A549 (cell line): ENCODE measurements at regions not wholly inside any gene's neighbourhood (a gene's known extent, or its start where the extent isn't known, plus 50 kb on each side); places are given as distances from the start of the nearest gene placed in this dataset.

Experiments
- ATAC-seq, 2 experiments: fragments of 200-7000 bp in 1 of 2; fragments of >200 bp in 1 of 2; cut with Nextera tagmentation in 1 of 2; cut with Tn5 transposase in 1 of 2; 3 replicates each; pipeline versions ENCODE4 v1.8.0 to v1.9.1; 2018 to 2020; ENCODE audit warnings: mild to moderate bottlenecking in 1 of 2, moderate library complexity in 1 of 2
- CTCF ChIA-PET: fragments of 300-600 bp; sonication (Branson Sonifier 250); formaldehyde crosslinking; extraction: SDS; loops from one replicate; lab custom pipeline; 2021; ENCODE audit warnings: antibody characterized with exemption, inconsistent platforms; lab: Yijun Ruan, JAX
- POLR2A ChIA-PET: fragments of 350-600 bp; formaldehyde crosslinking; extraction: SDS; loops from one replicate; lab custom pipeline; 2021; ENCODE audit warnings: antibody characterized with exemption, inconsistent platforms; lab: Yijun Ruan, JAX
- DNase-seq, 2 experiments: peaks; one replicate each; pipeline versions ENCODE4 v3.0.0 to v3.0.0-alpha.2; 2011 to 2016; ENCODE audit warnings: low read depth in 1 of 2, low spot score in 1 of 2
- FAIRE-seq: peaks from 2 replicates; lab custom pipeline; 2011; peaks lifted over from hg19 to GRCh38; lab: Jason Lieb, UNC
- H3K27ac ChIP-seq, 2 experiments: fragments of >200 bp; sonication (Bioruptor Twin); formaldehyde crosslinking; 3 replicates each; pipeline ENCODE4 v1.5.1; 2016 to 2017
- H3K4me1 ChIP-seq: fragments of >200 bp; sonication (Bioruptor Twin); formaldehyde crosslinking; 3 replicates; pipeline ENCODE4 v1.6.1; 2016
- H3K4me2 ChIP-seq: fragments of >200 bp; sonication (Bioruptor Twin); formaldehyde crosslinking; 3 replicates; pipeline ENCODE4 v1.6.1; 2016
- H3K4me3 ChIP-seq: fragments of >200 bp; sonication (Bioruptor Twin); formaldehyde crosslinking; 3 replicates; pipeline ENCODE4 v1.5.1; 2016
- H3K9me3 ChIP-seq: fragments of >200 bp; sonication (Bioruptor Twin); formaldehyde crosslinking; 3 replicates; pipeline ENCODE4 v1.6.1; 2016
- CBX2 ChIP-seq: fragments of 200-600 bp; sonication (generic); IDR thresholded peaks from 2 replicates; pipeline ENCODE4 v1.6.1; 2016; ENCODE audit warnings: low read depth, mild to moderate bottlenecking, borderline replicate concordance
- CEBPB ChIP-seq, 2 experiments: fragments of >200 bp in 1 of 2; sonication (Bioruptor Twin) in 1 of 2; formaldehyde crosslinking in 1 of 2; IDR thresholded peaks; 2 replicates each; pipeline ENCODE4 v1.6.1; 2012 to 2016
- CHD4 ChIP-seq: fragments of 200-600 bp; sonication (generic); IDR thresholded peaks from 2 replicates; pipeline ENCODE4 v1.6.1; 2016; ENCODE audit warnings: antibody characterized with exemption, mild to moderate bottlenecking, borderline replicate concordance
- EHF ChIP-seq: fragments of 250-450 bp; sonication (Bioruptor Pico); IDR thresholded peaks from 2 replicates; pipeline ENCODE4 v1.5.0; 2020; ENCODE audit warnings: mild to moderate bottlenecking
- EHMT2 ChIP-seq: fragments of 200-600 bp; sonication (generic); IDR thresholded peaks from 2 replicates; pipeline ENCODE4 v1.6.1; 2016; ENCODE audit warnings: antibody characterized with exemption, low read depth, mild to moderate bottlenecking, moderate library complexity
- EP300 ChIP-seq, 2 experiments: fragments of >200 bp; sonication (Bioruptor Twin); formaldehyde crosslinking; IDR thresholded peaks; 2 replicates in 1 of 2; 3 replicates in 1 of 2; pipeline ENCODE4 v1.6.1; 2016 to 2017
- ESRRA ChIP-seq: fragments of 150-350 bp; IDR thresholded peaks from 2 replicates; pipeline ENCODE4 v1.6.1; 2014; ENCODE audit warnings: mild to moderate bottlenecking, low read length, borderline replicate concordance
- FOSB ChIP-seq: fragments of 250-450 bp; sonication (Bioruptor Pico); IDR thresholded peaks from 2 replicates; pipeline ENCODE4 v1.5.0; 2020; ENCODE audit warnings: mild to moderate bottlenecking, moderate library complexity
- FOSL2 ChIP-seq, 2 experiments: fragments of 450-650 bp in 1 of 2; fragments of >200 bp in 1 of 2; sonication (Bioruptor Twin) in 1 of 2; formaldehyde crosslinking; IDR thresholded peaks; 2 replicates each; pipeline versions ENCODE4 v1.5.0 to v1.6.1; 2016 to 2020; ENCODE audit warnings: mild to moderate bottlenecking in 1 of 2, moderate library complexity in 1 of 2
- FOXS1 ChIP-seq: fragments of 250-450 bp; sonication (Bioruptor Pico); IDR thresholded peaks from 2 replicates; pipeline ENCODE4 v1.5.0; 2020; ENCODE audit warnings: mild to moderate bottlenecking, moderate library complexity
- HOXA7 ChIP-seq: fragments of 250-450 bp; sonication (Bioruptor Pico); IDR thresholded peaks from 2 replicates; pipeline ENCODE4 v1.5.0; 2020; ENCODE audit warnings: mild to moderate bottlenecking, moderate library complexity
- HOXB5 ChIP-seq: fragments of 250-450 bp; sonication (Bioruptor Pico); IDR thresholded peaks from 2 replicates; pipeline ENCODE4 v1.5.0; 2020; ENCODE audit warnings: mild to moderate bottlenecking, moderate library complexity
- KDM1A ChIP-seq: fragments of 200-600 bp; sonication (generic); IDR thresholded peaks from 2 replicates; pipeline ENCODE4 v1.6.1; 2016; ENCODE audit warnings: low read depth, mild to moderate bottlenecking
- MAFK ChIP-seq: fragments of 450-650 bp; IDR thresholded peaks from 2 replicates; pipeline ENCODE4 v1.6.1; 2014; ENCODE audit not compliant: partially characterized antibody
- POLR2AphosphoS2 ChIP-seq: conservative IDR thresholded peaks from 2 replicates; pipeline ENCODE4 v1.6.1; 2012; ENCODE audit warnings: low read length, improper control_type of control experiment, inconsistent platforms
- RAD21 ChIP-seq, 2 experiments: fragments of >200 bp in 1 of 2; sonication (Bioruptor Twin) in 1 of 2; formaldehyde crosslinking in 1 of 2; IDR thresholded peaks in 1 of 2; conservative IDR thresholded peaks in 1 of 2; 2 replicates in 1 of 2; 3 replicates in 1 of 2; pipeline ENCODE4 v1.6.1; 2012 to 2018; ENCODE audit warnings: inconsistent platforms in 1 of 2
- RCOR1 ChIP-seq: fragments of 150-350 bp; IDR thresholded peaks from 2 replicates; pipeline ENCODE4 v1.6.1; 2014; ENCODE audit warnings: antibody characterized with exemption, low read length, low read depth
- RFX5 ChIP-seq: fragments of 450-650 bp; IDR thresholded peaks from 2 replicates; pipeline ENCODE4 v1.7.1; 2014; ENCODE audit warnings: antibody characterized with exemption, mild to moderate bottlenecking, moderate library complexity
- RNF2 ChIP-seq: fragments of 200-600 bp; sonication (generic); IDR thresholded peaks from 2 replicates; pipeline ENCODE4 v1.6.1; 2016; ENCODE audit warnings: low read depth, mild to moderate bottlenecking, antibody characterized with exemption, moderate library complexity, borderline replicate concordance
- SMC3 ChIP-seq: fragments of >200 bp; sonication (Bioruptor Twin); formaldehyde crosslinking; IDR thresholded peaks from 3 replicates; pipeline ENCODE4 v1.6.1; 2018; ENCODE audit warnings: inconsistent platforms
- SREBF2 ChIP-seq: fragments of 450-650 bp; IDR thresholded peaks from 2 replicates; pipeline ENCODE4 v1.6.1; 2014; ENCODE audit warnings: mild to moderate bottlenecking, moderate library complexity
- TP53 ChIP-seq: fragments of 250-450 bp; sonication (Bioruptor Pico); IDR thresholded peaks from 2 replicates; pipeline ENCODE4 v1.5.0; 2021; ENCODE audit warnings: mild to moderate bottlenecking, moderate library complexity
- ZFP36 ChIP-seq: fragments of 450-650 bp; IDR thresholded peaks from 2 replicates; pipeline ENCODE4 v1.6.1; 2014; ENCODE audit warnings: borderline replicate concordance; ENCODE audit not compliant: partially characterized antibody
- ZNF302 ChIP-seq: fragments of 250-450 bp; sonication (Bioruptor Pico); IDR thresholded peaks from 2 replicates; pipeline ENCODE4 v1.9.0; 2021; ENCODE audit warnings: inconsistent platforms, mild to moderate bottlenecking, moderate library complexity
- WGBS: methylation state at CpG from one replicate; pipeline ENCODE4 v1.1.6; 2017; ENCODE audit errors: missing lambda C conversion rate; 5-methylcytosine and 5-hydroxymethylcytosine counted together
- TF ChIP-seq, protein P1 (sequence below): fragments of 250-450 bp; sonication (Bioruptor Pico); IDR thresholded peaks from 2 replicates; pipeline ENCODE4 v1.5.0; 2020; ENCODE audit warnings: low read depth, mild to moderate bottlenecking, moderate library complexity
- TF ChIP-seq, protein P2 (sequence below): fragments of >200 bp; sonication (Bioruptor Twin); formaldehyde crosslinking; IDR thresholded peaks from 3 replicates; pipeline ENCODE4 v1.5.1; 2016

DNA sequence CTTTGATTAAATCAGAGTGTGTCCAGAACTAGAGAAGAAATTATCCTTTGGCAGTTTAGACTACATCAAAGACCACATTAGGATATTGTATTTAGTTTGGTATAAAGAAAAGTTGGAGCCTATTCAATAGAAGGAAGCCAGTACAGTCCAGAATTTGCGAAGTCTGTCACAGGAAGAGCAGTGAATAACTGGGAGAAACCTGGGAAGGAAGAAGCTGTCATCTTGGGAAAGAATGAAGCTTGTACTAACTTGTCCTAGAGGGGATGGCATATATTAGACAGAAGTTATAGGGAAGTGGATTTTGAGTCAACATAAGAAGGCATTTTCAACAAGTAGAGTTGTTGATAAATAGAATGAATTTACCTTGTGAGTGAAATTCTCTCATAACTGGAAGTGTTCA lies 386.7 kb downstream of the LRIG3 start:
- FAIRE-seq: no peak
- H3K4me2 ChIP-seq: peak overlapping the region; percentile 39

DNA sequence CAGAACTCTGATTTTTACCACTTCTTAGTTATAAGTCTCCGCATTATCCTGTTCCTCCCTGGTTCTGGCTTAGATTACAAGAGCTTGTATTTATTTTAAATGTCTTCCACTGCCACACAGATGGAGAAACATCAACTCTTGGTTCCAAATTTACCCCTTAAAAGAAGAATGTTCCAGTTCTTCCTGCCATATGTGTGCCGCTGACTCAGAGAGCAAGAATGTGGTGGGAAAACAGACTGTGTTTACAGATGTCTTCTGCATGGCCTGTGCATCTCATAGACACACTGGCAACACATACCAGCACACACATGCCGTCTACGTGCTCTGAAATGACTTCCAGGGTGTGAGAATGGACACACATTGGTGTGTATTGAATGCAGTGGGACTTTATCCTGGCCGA lies 383.0 kb downstream of the LRIG3 start:
- no peak for ATAC-seq
- TF ChIP-seq CHD4 (no peak), EP300 (IDR thresholded peaks at IDR 0.05) (no peak), RNF2 (no peak)
- no peak for FAIRE-seq
- H3K9me3 ChIP-seq: no peaks in the 10 kb centered on the region
- no peak overlapping the region for H3K4me2 ChIP-seq
- no peak for DNase-seq
- POLR2A ChIA-PET: no interaction called here
- H3K27ac ChIP-seq: peak overlapping the region; percentile 0 to 52; a peak in 3 of 6 replicates
- peaks cover 41% of the 10 kb centered on the region for H3K4me1 ChIP-seq
- CTCF ChIA-PET: interaction anchor here (0.8 to 3.4 kb wide), 2 partner anchors 549 to 613 kb away, joined by 3 to 14 read pairs; no protein-coding TSS in a partner anchor
- 85% methylated on average over 5 of the region's 5 CpGs for whole genome bisulfite sequencing
- no peak overlapping the region for H3K4me3 ChIP-seq

More for the DNA sequence above, 386.7 kb downstream of the LRIG3 start:
- ChIA-PET POLR2A (interaction anchor here (1.5 kb wide), 1 partner anchor 108 kb away, joined by 4 read pairs; no protein-coding TSS in a partner anchor), CTCF (interaction anchor here (0.8 kb wide), 1 partner anchor 580 kb away, joined by 3 read pairs; no protein-coding TSS in a partner anchor)
- H3K4me1 ChIP-seq: peaks cover 52% of the 10 kb centered on the region
- ATAC-seq (peak; percentile 42 to 60; a peak in 3 of 6 replicates), DNase-seq (no peak)
- H3K27ac ChIP-seq: peak overlapping the region; percentile 65 to 70
- TF ChIP-seq ESRRA: no peak
- TF ChIP-seq EHMT2: 0 out of 2 replicates have a peak, but pooled peaks have one; percentile 5
- WGBS: 79% methylated on average over 1 of the region's 1 CpG
- peaks cover 6% of the 10 kb centered on the region; the same call in 1 of the 3 replicates for H3K9me3 ChIP-seq
- no peak overlapping the region for H3K4me3 ChIP-seq

DNA sequence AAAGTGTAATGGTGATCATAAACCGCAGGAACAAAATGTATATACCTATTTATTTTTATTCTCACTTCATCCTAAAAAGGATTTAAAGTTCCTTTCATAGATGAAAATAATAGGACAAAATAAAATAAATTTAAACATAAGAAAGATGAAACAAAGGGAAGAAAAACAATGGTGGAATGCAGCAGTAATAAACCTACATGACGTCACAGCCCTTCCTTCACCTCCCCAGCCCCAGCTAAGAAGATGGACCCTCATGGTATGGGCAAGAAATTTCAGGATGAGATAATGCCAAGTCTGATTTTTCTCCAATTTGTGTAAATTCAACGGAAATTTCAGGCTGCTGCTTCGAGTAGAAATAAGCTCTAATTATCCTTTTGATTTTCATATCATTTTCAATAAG lies 381.0 kb downstream of the LRIG3 start:
- H3K4me1 ChIP-seq: peaks cover 25% of the 10 kb centered on the region
- ChIA-PET CTCF (interaction anchor here (0.7 to 3.5 kb wide), 19 partner anchors 10 to 625 kb away, joined by 3 to 30 read pairs (median 4); no protein-coding TSS in a partner anchor), POLR2A (no interaction called here)
- DNase-seq: no peak
- no peak for TF ChIP-seq ESRRA
- TF ChIP-seq SREBF2: no peak
- TF ChIP-seq RCOR1: no peak
- no peak for TF ChIP-seq ZFP36
- TF ChIP-seq FOXS1: no peak
- no peak for TF ChIP-seq EHF (CRISPR knock-in tag)
- no peak for TF ChIP-seq HOXA7 (CRISPR knock-in tag)
- no peak for TF ChIP-seq POLR2AphosphoS2
- TF ChIP-seq, protein P1, sequence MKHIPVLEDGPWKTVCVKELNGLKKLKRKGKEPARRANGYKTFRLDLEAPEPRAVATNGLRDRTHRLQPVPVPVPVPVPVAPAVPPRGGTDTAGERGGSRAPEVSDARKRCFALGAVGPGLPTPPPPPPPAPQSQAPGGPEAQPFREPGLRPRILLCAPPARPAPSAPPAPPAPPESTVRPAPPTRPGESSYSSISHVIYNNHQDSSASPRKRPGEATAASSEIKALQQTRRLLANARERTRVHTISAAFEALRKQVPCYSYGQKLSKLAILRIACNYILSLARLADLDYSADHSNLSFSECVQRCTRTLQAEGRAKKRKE (CRISPR knock-in tag): no peak
- no peak for TF ChIP-seq RFX5
- no peak for TF ChIP-seq ZNF302
- TF ChIP-seq TP53 (CRISPR knock-in tag): no peak
- no peak overlapping the region for H3K4me3 ChIP-seq
- no peak for ATAC-seq
- H3K4me2 ChIP-seq: no peak overlapping the region
- 53% methylated on average over 4 of the region's 4 CpGs for WGBS
- H3K27ac ChIP-seq: peak overlapping the region in 1 of 2 experiments; percentile 63; a peak in 3 of 6 replicates
- FAIRE-seq: no peak
- no peaks in the 10 kb centered on the region for H3K9me3 ChIP-seq

DNA sequence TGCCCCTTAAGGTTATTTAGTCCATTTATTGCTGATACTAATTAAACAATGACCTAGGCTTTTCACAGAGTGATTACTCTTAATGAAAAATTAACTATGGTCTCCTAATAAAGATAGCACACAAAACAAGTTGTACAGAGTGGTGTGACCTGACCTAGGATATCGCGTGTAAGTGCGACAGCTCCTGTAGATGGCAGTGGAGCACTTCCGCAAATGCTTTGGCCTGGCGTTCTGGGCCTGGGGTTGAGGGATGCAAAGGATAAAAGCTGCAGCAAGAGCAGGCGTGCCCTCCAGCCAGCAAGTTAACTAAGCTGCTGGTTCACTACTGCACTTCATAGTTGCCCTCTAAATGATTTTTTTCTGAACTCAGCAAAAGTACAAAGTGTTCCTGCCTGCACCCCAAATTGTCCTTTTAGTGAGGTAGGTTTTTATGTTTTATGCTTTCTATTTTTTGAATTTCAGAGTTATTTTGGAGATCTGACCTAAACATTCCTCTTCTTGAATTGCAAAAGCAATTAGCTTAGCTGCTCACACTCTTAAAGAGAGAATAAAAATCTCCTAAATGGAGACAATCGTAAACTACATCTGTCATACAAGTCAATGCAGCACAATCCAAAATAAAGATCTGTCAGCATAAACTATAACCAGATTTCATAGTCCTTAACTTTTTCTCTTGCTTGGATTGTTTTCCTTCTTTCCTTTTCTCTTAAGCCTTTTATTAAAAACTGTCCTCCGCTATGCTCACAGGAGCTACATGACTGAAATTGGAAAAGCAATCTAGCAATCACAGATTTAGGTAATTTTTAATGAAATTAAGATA lies 379.6 kb downstream of the LRIG3 start:
- no peaks in the 10 kb centered on the region for H3K9me3 ChIP-seq
- H3K4me3 ChIP-seq: no peak overlapping the region
- no peak overlapping the region for H3K4me2 ChIP-seq
- 31% methylated on average over 8 of the region's 8 CpGs for WGBS
- FAIRE-seq: peak; percentile 90
- ChIA-PET CTCF (interaction anchor here (0.5 to 3.5 kb wide), 71 partner anchors 9 to 1295 kb away, joined by 3 to 30 read pairs (median 4); no protein-coding TSS in a partner anchor), POLR2A (interaction anchor here (1.2 kb wide), 1 partner anchor 115 kb away, joined by 3 read pairs; no protein-coding TSS in a partner anchor)
- ATAC-seq: peak; percentile 97 to 100
- H3K4me1 ChIP-seq: peaks cover 25% of the 10 kb centered on the region
- H3K27ac ChIP-seq: peak overlapping the region; percentile 9 to 11; a peak in 3 of 6 replicates
- peak; percentile 24 to 87 for DNase-seq
- TF ChIP-seq FOSB (CRISPR knock-in tag) (no peak), KDM1A (no peak), SMC3 (peak; percentile 94), POLR2AphosphoS2 (no peak), RNF2 (no peak), FOXS1 (no peak), RAD21 (conservative IDR thresholded peaks at IDR 0.05 in 1 of 2, IDR thresholded peaks at IDR 0.05 in 1 of 2) (peak; percentile 96), CBX2 (no peak), CEBPB (IDR thresholded peaks at IDR 0.05) (no peak), HOXB5 (CRISPR knock-in tag) (no peak), FOSL2 (IDR thresholded peaks at IDR 0.05) (no peak), FOSL2 (CRISPR knock-in tag; IDR thresholded peaks at IDR 0.05) (no peak), MAFK (peak; percentile 74)
- TF ChIP-seq, protein P2, sequence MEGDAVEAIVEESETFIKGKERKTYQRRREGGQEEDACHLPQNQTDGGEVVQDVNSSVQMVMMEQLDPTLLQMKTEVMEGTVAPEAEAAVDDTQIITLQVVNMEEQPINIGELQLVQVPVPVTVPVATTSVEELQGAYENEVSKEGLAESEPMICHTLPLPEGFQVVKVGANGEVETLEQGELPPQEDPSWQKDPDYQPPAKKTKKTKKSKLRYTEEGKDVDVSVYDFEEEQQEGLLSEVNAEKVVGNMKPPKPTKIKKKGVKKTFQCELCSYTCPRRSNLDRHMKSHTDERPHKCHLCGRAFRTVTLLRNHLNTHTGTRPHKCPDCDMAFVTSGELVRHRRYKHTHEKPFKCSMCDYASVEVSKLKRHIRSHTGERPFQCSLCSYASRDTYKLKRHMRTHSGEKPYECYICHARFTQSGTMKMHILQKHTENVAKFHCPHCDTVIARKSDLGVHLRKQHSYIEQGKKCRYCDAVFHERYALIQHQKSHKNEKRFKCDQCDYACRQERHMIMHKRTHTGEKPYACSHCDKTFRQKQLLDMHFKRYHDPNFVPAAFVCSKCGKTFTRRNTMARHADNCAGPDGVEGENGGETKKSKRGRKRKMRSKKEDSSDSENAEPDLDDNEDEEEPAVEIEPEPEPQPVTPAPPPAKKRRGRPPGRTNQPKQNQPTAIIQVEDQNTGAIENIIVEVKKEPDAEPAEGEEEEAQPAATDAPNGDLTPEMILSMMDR: peak; percentile 90
